ENCODE measurements at regions not wholly inside any gene's neighbourhood (a gene's known extent, or its start where the extent isn't known, plus 50 kb on each side); places are given as distances from the start of the nearest gene placed in this dataset.

DNA sequence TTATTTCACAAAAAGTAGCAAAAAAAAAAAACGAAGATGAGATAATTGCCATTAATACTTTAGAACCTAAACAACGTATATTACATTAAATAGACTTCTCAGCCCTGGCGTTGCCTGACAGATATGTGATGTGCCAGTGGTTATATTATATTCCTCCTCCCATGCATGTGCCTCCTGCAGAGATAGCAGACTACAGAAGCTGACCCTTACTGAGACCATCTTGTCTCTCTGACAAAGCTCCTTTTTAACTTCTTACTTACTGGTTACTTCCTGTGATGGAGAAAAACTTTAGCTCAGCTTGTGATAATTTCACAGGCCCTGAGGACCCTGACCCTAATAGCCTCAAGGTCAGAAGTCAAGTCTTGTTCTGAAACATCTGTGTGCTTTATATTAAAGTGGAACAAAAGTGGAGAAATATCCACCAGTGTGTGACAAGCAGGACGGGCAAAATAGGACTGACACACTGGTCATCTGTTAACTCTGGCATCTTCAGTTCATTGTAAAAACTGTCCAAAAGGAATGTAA is 80.6 kb upstream of the POU5F2 start (continued):
- no peak for TF ChIP-seq CEBPB (IDR thresholded peaks at IDR 0.05; ENCODE audit: low read depth, low read length)
- no peak for TF ChIP-seq POU5F1 (IDR thresholded peaks at IDR 0.05; ENCODE audit: low read depth, low read length)

Measured in H1 (cell line).